HFF-Myc (cell line): ENCODE measurements at regions not wholly inside any gene's neighbourhood (a gene's known extent, or its start where the extent isn't known, plus 50 kb on each side); places are given as distances from the start of the nearest gene placed in this dataset.

ENCODE experiments used
- DNase-seq: peaks from one replicate; pipeline ENCODE4 v3.0.0-alpha.2; 2011; ENCODE audit warnings: low read depth; ENCODE audit errors: extremely low read depth
- H3K4me3 ChIP-seq: replicated peaks from 2 replicates; pipeline ENCODE4 v1.5.1; 2011; ENCODE audit warnings: low read depth, mild to moderate bottlenecking, control low read depth, low read length
- CTCF ChIP-seq: IDR thresholded peaks from 2 replicates; pipeline ENCODE4 v1.5.1; 2012; ENCODE audit warnings: mild to moderate bottlenecking, low read depth, low read length, control low read depth; ENCODE audit errors: missing control alignments

GRCh38 chr2:6231166-6231565 is 539.0 kb downstream of the SOX11 start:
- TF ChIP-seq CTCF = no peak
- DNase-seq = no peak
- no peak overlapping the region for H3K4me3 ChIP-seq

- TF ChIP-seq CTCF = no peak
- no peak overlapping the region for H3K4me3 ChIP-seq
- DNase-seq = no peak
These were observed 541.8 kb downstream of the SOX11 start for GRCh38 chr2:6233993-6234392.

- no peak for TF ChIP-seq CTCF
- H3K4me3 ChIP-seq = no peak overlapping the region
- no peak for DNase-seq
These were observed 542.5 kb downstream of the SOX11 start for GRCh38 chr2:6234702-6235101.

GRCh38 chr2:6236317-6236716 is 544.1 kb downstream of the SOX11 start:
- no peak for DNase-seq
- no peak for TF ChIP-seq CTCF
- H3K4me3 ChIP-seq = no peak overlapping the region

GRCh38 chr2:6237039-6237660 is 545.0 kb downstream of the SOX11 start:
- H3K4me3 ChIP-seq = no peak overlapping the region
- DNase-seq = no peak
- TF ChIP-seq CTCF = no peak

- no peak for DNase-seq
- no peak for TF ChIP-seq CTCF
- no peak overlapping the region for H3K4me3 ChIP-seq
These were observed 557.4 kb downstream of the SOX11 start for GRCh38 chr2:6249557-6249956.

GRCh38 chr2:6254441-6254840 is 562.3 kb downstream of the SOX11 start:
- no peak overlapping the region for H3K4me3 ChIP-seq
- no peak for DNase-seq
- TF ChIP-seq CTCF = no peak
